ENCODE measurements at regions not wholly inside any gene's neighbourhood (a gene's known extent, or its start where the extent isn't known, plus 50 kb on each side); places are given as distances from the start of the nearest gene placed in this dataset.

- Histone ChIP-seq H3K4me1 (no peaks in the 10 kb centered on the region), H3K4me2 (no peak overlapping the region), H3K4me3 (no peak overlapping the region), H3K9me3 (no peaks in the 10 kb centered on the region), H3K27ac (no peak overlapping the region)
- POLR2A ChIA-PET: no interaction called here
- CTCF ChIA-PET: no interaction called here
- FAIRE-seq: no peak
- TF ChIP-seq RNF2 (IDR thresholded peaks at IDR 0.05; ENCODE audit: borderline replicate concordance, low read depth): no peak
- TF ChIP-seq TFCP2L1 (CRISPR knock-in tag; IDR thresholded peaks at IDR 0.05): no peak
- no peak for TF ChIP-seq MYC (IDR thresholded peaks at IDR 0.05; ENCODE audit: borderline replicate concordance, low read length)
- no peak for TF ChIP-seq FOSL2 (IDR thresholded peaks at IDR 0.05)
- no peak for TF ChIP-seq FOSL2 (CRISPR knock-in tag; IDR thresholded peaks at IDR 0.05)
- no peak for DNase-seq (ENCODE audit: low read depth in 1 of 2, low spot score in 1 of 2)
- WGBS (ENCODE audit: missing lambda C conversion rate): 8% methylated on average over 2 of the region's 2 CpGs
- no peak for ATAC-seq
These were observed 539.1 kb downstream of the PRKD1 start for GRCh38 chr14:29388571-29388970.

GRCh38 chr14:29390081-29390832 lies 537.4 kb downstream of the PRKD1 start:
- ChIA-PET CTCF (no interaction called here), POLR2A (no interaction called here)
- ATAC-seq (no peak), FAIRE-seq (no peak), DNase-seq (ENCODE audit: low read depth in 1 of 2, low spot score in 1 of 2) (no peak)
- H3K4me3 ChIP-seq: no peak overlapping the region
- H3K4me1 ChIP-seq: no peaks in the 10 kb centered on the region
- H3K9me3 ChIP-seq: no peaks in the 10 kb centered on the region
- H3K27ac ChIP-seq: no peak overlapping the region
- 30% methylated on average over 16 of the region's 16 CpGs for WGBS (ENCODE audit: missing lambda C conversion rate)
- H3K4me2 ChIP-seq: no peak overlapping the region
- TF ChIP-seq ZFP36 (IDR thresholded peaks at IDR 0.05; ENCODE audit: borderline replicate concordance, partially characterized antibody): no peak
- TF ChIP-seq JUN (IDR thresholded peaks at IDR 0.05): no peak

GRCh38 chr14:29391231-29391630 lies 536.4 kb downstream of the PRKD1 start:
- H3K27ac ChIP-seq: no peak overlapping the region
- no peaks in the 10 kb centered on the region for H3K4me1 ChIP-seq
- no peak overlapping the region for H3K4me3 ChIP-seq
- H3K4me2 ChIP-seq: no peak overlapping the region
- POLR2A ChIA-PET: no interaction called here
- CTCF ChIA-PET: interaction anchor here (0.6 to 0.7 kb wide), 2 partner anchors 646 to 681 kb away, joined by 3 read pairs; no protein-coding TSS in a partner anchor
- no peak for ATAC-seq
- H3K9me3 ChIP-seq: no peaks in the 10 kb centered on the region
- 62% methylated on average over 4 of the region's 4 CpGs for WGBS (ENCODE audit: missing lambda C conversion rate)
- no peak for FAIRE-seq
- TF ChIP-seq ZC3H11A (IDR thresholded peaks at IDR 0.05) (no peak), MAZ (IDR thresholded peaks at IDR 0.05; ENCODE audit: borderline replicate concordance, low read depth, low read length) (no peak), CEBPB (IDR thresholded peaks at IDR 0.05) (no peak), RFX5 (IDR thresholded peaks at IDR 0.05) (no peak), PBX3 (IDR thresholded peaks at IDR 0.05) (no peak)
- DNase-seq (ENCODE audit: low read depth in 1 of 2, low spot score in 1 of 2): no peak

- Histone ChIP-seq H3K4me2 (no peak overlapping the region), H3K27ac (no peak overlapping the region), H3K4me3 (no peak overlapping the region), H3K9me3 (no peaks in the 10 kb centered on the region), H3K4me1 (no peaks in the 10 kb centered on the region)
- ChIA-PET CTCF (interaction anchor here (0.6 to 0.7 kb wide), 2 partner anchors 646 to 681 kb away, joined by 3 read pairs; no protein-coding TSS in a partner anchor), POLR2A (no interaction called here)
- FAIRE-seq (no peak), DNase-seq (ENCODE audit: low read depth in 1 of 2, low spot score in 1 of 2) (no peak), ATAC-seq (no peak)
- 4% methylated on average over 2 of the region's 2 CpGs for WGBS (ENCODE audit: missing lambda C conversion rate)
- TF ChIP-seq ESRRA (IDR thresholded peaks at IDR 0.05; ENCODE audit: borderline replicate concordance, low read length): no peak
- TF ChIP-seq CBX2 (IDR thresholded peaks at IDR 0.05; ENCODE audit: borderline replicate concordance, low read depth): no peak
- TF ChIP-seq JUNB (IDR thresholded peaks at IDR 0.05): no peak
- no peak for TF ChIP-seq BCL3 (IDR thresholded peaks at IDR 0.05)
- TF ChIP-seq SMC3 (IDR thresholded peaks at IDR 0.05): no peak
- TF ChIP-seq NPAS2 (CRISPR knock-in tag; IDR thresholded peaks at IDR 0.05; ENCODE audit: borderline replicate concordance): no peak
- no peak for TF ChIP-seq ELK1 (IDR thresholded peaks at IDR 0.05; ENCODE audit: low read depth, low read length)
- no peak for TF ChIP-seq KDM1A (IDR thresholded peaks at IDR 0.05; ENCODE audit: low read depth)
- TF ChIP-seq RARB (CRISPR knock-in tag; IDR thresholded peaks at IDR 0.05): no peak
- TF ChIP-seq MAX (IDR thresholded peaks at IDR 0.05): no peak
- no peak for TF ChIP-seq BHLHE40 (IDR thresholded peaks at IDR 0.05; ENCODE audit: low read depth, low read length)
- no peak for TF ChIP-seq CHD4 (IDR thresholded peaks at IDR 0.05; ENCODE audit: borderline replicate concordance)
These were observed 535.8 kb downstream of the PRKD1 start for GRCh38 chr14:29391801-29392200.

All from A549 (cell line).